OCI-LY7 (cell line): ENCODE measurements at regions not wholly inside any gene's neighbourhood (a gene's known extent, or its start where the extent isn't known, plus 50 kb on each side); places are given as distances from the start of the nearest gene placed in this dataset.

ENCODE experiments used
- BruUV-seq: library from RNA; stranded (reverse); fragments of 400-500 nt; replicated peaks from 2 replicates; lab custom pipeline; 2021; lab: Mats Ljungman, UMichigan
- CTCF ChIA-PET: fragments of 300-600 bp; sonication (Branson Sonifier 250); formaldehyde crosslinking; loops from one replicate; lab custom pipeline; 2022; ENCODE audit warnings: antibody characterized with exemption; ENCODE audit not compliant: unreplicated experiment; lab: Charles Lee
- POLR2A ChIA-PET: fragments of 300-600 bp; sonication (Branson Sonifier 250); formaldehyde crosslinking; loops from one replicate; lab custom pipeline; 2022; ENCODE audit warnings: antibody characterized with exemption; lab: Charles Lee
- DNase-seq: peaks from one replicate; pipeline ENCODE4 v3.0.0-alpha.2; 2015; ENCODE audit warnings: low spot score
- H2AFZ ChIP-seq: fragments of 200-600 bp; sonication (generic), shearing (Covaris generic); 2 replicates; pipeline ENCODE4 v1.6.1; 2014; ENCODE audit warnings: mild to moderate bottlenecking, antibody characterized with exemption, low read length, moderate library complexity
- H3K27ac ChIP-seq: fragments of 200-600 bp; sonication (generic); 2 replicates; pipeline ENCODE4 v1.5.1; 2014; ENCODE audit warnings: mixed run types, low read depth, mild to moderate bottlenecking, moderate library complexity, low read length, inconsistent platforms; ENCODE audit not compliant: poor library complexity, severe bottlenecking
- H3K36me3 ChIP-seq: fragments of 200-600 bp; sonication (generic); 2 replicates; pipeline ENCODE4 v1.6.1; 2014; ENCODE audit warnings: mild to moderate bottlenecking, antibody characterized with exemption, low read length, moderate library complexity, mixed read lengths; ENCODE audit not compliant: insufficient read depth
- H3K4me1 ChIP-seq: fragments of 200-600 bp; sonication (generic); 2 replicates; pipeline ENCODE4 v1.5.1; 2014; ENCODE audit warnings: mild to moderate bottlenecking, low read length; ENCODE audit not compliant: insufficient read depth, poor library complexity, severe bottlenecking
- H3K4me2 ChIP-seq: fragments of 200-600 bp; sonication (generic); 2 replicates; pipeline ENCODE4 v1.6.1; 2014; ENCODE audit warnings: mild to moderate bottlenecking, low read length
- H3K4me3 ChIP-seq: fragments of 200-600 bp; sonication (generic); 2 replicates; pipeline ENCODE4 v1.5.1; 2014; ENCODE audit warnings: mild to moderate bottlenecking, low read depth, low read length; ENCODE audit not compliant: poor library complexity, severe bottlenecking
- H3K79me2 ChIP-seq: fragments of 200-600 bp; sonication (generic); 2 replicates; pipeline ENCODE4 v1.6.1; 2016; ENCODE audit warnings: low read depth, mild to moderate bottlenecking, low read length, moderate library complexity, mixed read lengths; ENCODE audit not compliant: insufficient read depth
- H3K9me2 ChIP-seq: fragments of 200-600 bp; sonication (generic); 2 replicates; pipeline ENCODE4 v1.6.1; 2016; ENCODE audit warnings: mild to moderate bottlenecking, low read length, mixed read lengths; ENCODE audit not compliant: insufficient read depth
- H3K9me3 ChIP-seq: fragments of 200-600 bp; sonication (generic); 2 replicates; pipeline ENCODE4 v1.6.1; 2014; ENCODE audit warnings: mild to moderate bottlenecking, mixed run types, low read length, mixed read lengths
- H4K20me1 ChIP-seq: fragments of 200-600 bp; sonication (generic); 2 replicates; pipeline ENCODE4 v1.6.1; 2014; ENCODE audit warnings: mild to moderate bottlenecking, antibody characterized with exemption, low read length, moderate library complexity, mixed read lengths; ENCODE audit not compliant: insufficient read depth
- CTCF ChIP-seq: fragments of 200-600 bp; sonication (generic); conservative IDR thresholded peaks from 2 replicates; pipeline ENCODE4 v1.5.1; 2014; ENCODE audit warnings: mild to moderate bottlenecking, antibody characterized with exemption, low read length, moderate library complexity, mixed read lengths
- EZH2phosphoT487 ChIP-seq: fragments of 200-600 bp; sonication (generic); IDR thresholded peaks from 2 replicates; pipeline ENCODE4 v1.6.1; 2018; ENCODE audit warnings: low read depth, borderline replicate concordance, mild to moderate bottlenecking, mixed run types, antibody characterized with exemption, low read length, moderate library complexity, mixed read lengths
- intact Hi-C: fragments of 100-400 bp; cut with micrococcal nuclease; formaldehyde crosslinking; loops from one replicate; pipeline ENCODE4 v1.10.0; 2022; ENCODE audit not compliant: unreplicated experiment

- TF ChIP-seq CTCF (no peak), EZH2phosphoT487 (no peak)
- Histone ChIP-seq H4K20me1 (no peaks in the 10 kb centered on the region), H3K9me2 (no peaks in the 10 kb centered on the region), H3K9me3 (no peaks in the 10 kb centered on the region), H2AFZ (no peak overlapping the region), H3K4me2 (no peak overlapping the region), H3K79me2 (no peaks in the 10 kb centered on the region), H3K27ac (no peak overlapping the region), H3K4me3 (no peak overlapping the region), H3K36me3 (no peaks in the 10 kb centered on the region), H3K4me1 (no peaks in the 10 kb centered on the region)
- ChIA-PET CTCF (no interaction called here), POLR2A (no interaction called here)
- no peak for DNase-seq
- no TSS peak for BruUV-seq
- intact Hi-C loops: no loop called here
These were observed 82.8 kb downstream of the GATA3 start for GRCh38 chr10:8137272-8137681.

GRCh38 chr10:8137726-8138125 lies 83.2 kb downstream of the GATA3 start:
- no TSS peak for BruUV-seq
- H3K27ac ChIP-seq: no peak overlapping the region
- no peaks in the 10 kb centered on the region for H3K4me1 ChIP-seq
- ChIA-PET CTCF (no interaction called here), POLR2A (no interaction called here)
- no peaks in the 10 kb centered on the region for H3K9me3 ChIP-seq
- no peak overlapping the region for H3K4me3 ChIP-seq
- TF ChIP-seq CTCF (no peak), EZH2phosphoT487 (no peak)
- no peak overlapping the region for H2AFZ ChIP-seq
- intact Hi-C loops: no loop called here
- no peaks in the 10 kb centered on the region for H3K79me2 ChIP-seq
- H4K20me1 ChIP-seq: no peaks in the 10 kb centered on the region
- no peaks in the 10 kb centered on the region for H3K9me2 ChIP-seq
- no peak for DNase-seq
- H3K4me2 ChIP-seq: no peak overlapping the region
- H3K36me3 ChIP-seq: no peaks in the 10 kb centered on the region

- intact Hi-C loops: no loop called here
- Histone ChIP-seq H3K4me2 (no peak overlapping the region), H3K4me1 (no peaks in the 10 kb centered on the region), H3K4me3 (no peak overlapping the region), H3K36me3 (no peaks in the 10 kb centered on the region), H3K27ac (no peak overlapping the region), H4K20me1 (no peaks in the 10 kb centered on the region), H3K79me2 (no peaks in the 10 kb centered on the region), H3K9me3 (no peaks in the 10 kb centered on the region), H3K9me2 (no peaks in the 10 kb centered on the region), H2AFZ (no peak overlapping the region)
- no peak for DNase-seq
- TF ChIP-seq CTCF: no peak
- TF ChIP-seq EZH2phosphoT487: no peak
- no TSS peak for BruUV-seq
- POLR2A ChIA-PET: no interaction called here
- CTCF ChIA-PET: no interaction called here
These were observed 84.0 kb downstream of the GATA3 start for GRCh38 chr10:8138471-8138870.
